Activated CD4-positive, alpha-beta T cell treated with anti-CD3 and anti-CD28 coated beads, Interleukin-2, Interleukin-4, amounts not matched to agents 100 ng/mL and 50 ng/mL, durations not matched to agents 16 hours and 8 hours (primary cell): ENCODE measurements at regions not wholly inside any gene's neighbourhood (a gene's known extent, or its start where the extent isn't known, plus 50 kb on each side); places are given as distances from the start of the nearest gene placed in this dataset.
"Not testable (repeated sequence)": the region's sequence is repeated elsewhere in the genome, so short reads cannot be mapped to it uniquely, and the experiment has no call there.

Source experiments
- DNase-seq: peaks from one replicate; pipeline ENCODE4 v3.0.0-alpha.2; 2020; ENCODE audit warnings: low spot score

GRCh38 chr5:72651109-72651508, 143.9 kb upstream of the ZNF366 start:
- DNase-seq: no peak

GRCh38 chr5:72649449-72649848, 142.2 kb upstream of the ZNF366 start:
- no peak for DNase-seq

- no peak for DNase-seq
These were observed 141.3 kb upstream of the ZNF366 start for GRCh38 chr5:72648480-72648879.

- DNase-seq: no peak
These were observed 140.6 kb upstream of the ZNF366 start for GRCh38 chr5:72647806-72648205.

- DNase-seq: no peak
These were observed 139.1 kb upstream of the ZNF366 start for GRCh38 chr5:72646246-72646866.

- DNase-seq: no peak
These were observed 138.0 kb upstream of the ZNF366 start for GRCh38 chr5:72645064-72645846.

GRCh38 chr5:72644296-72644695, 137.1 kb upstream of the ZNF366 start:
- no peak for DNase-seq

GRCh38 chr5:72641164-72641563, 134.0 kb upstream of the ZNF366 start:
- DNase-seq: no peak

- no peak for DNase-seq
These were observed 129.8 kb upstream of the ZNF366 start for GRCh38 chr5:72637058-72637457.

- not testable (repeated sequence) for DNase-seq
These were observed 129.4 kb upstream of the ZNF366 start for GRCh38 chr5:72636565-72636964.

- no peak for DNase-seq
These were observed 127.2 kb upstream of the ZNF366 start for GRCh38 chr5:72634444-72634843.

- no peak for DNase-seq
These were observed 126.4 kb upstream of the ZNF366 start for GRCh38 chr5:72633649-72634048.

GRCh38 chr5:72633041-72633445, 125.8 kb upstream of the ZNF366 start:
- no peak for DNase-seq

- no peak for DNase-seq
These were observed 123.5 kb upstream of the ZNF366 start for GRCh38 chr5:72630721-72631120.

GRCh38 chr5:72630081-72630480, 122.9 kb upstream of the ZNF366 start:
- DNase-seq: no peak

GRCh38 chr5:72628771-72629371, 121.7 kb upstream of the ZNF366 start:
- no peak for DNase-seq

- DNase-seq: no peak
These were observed 118.1 kb upstream of the ZNF366 start for GRCh38 chr5:72625332-72625731.

GRCh38 chr5:72624641-72625236, 117.5 kb upstream of the ZNF366 start:
- DNase-seq: no peak

GRCh38 chr5:72623936-72624335, 116.7 kb upstream of the ZNF366 start:
- DNase-seq: no peak

GRCh38 chr5:72623323-72623722, 116.1 kb upstream of the ZNF366 start:
- no peak for DNase-seq

GRCh38 chr5:72622170-72622760, 115.1 kb upstream of the ZNF366 start:
- DNase-seq: no peak

- DNase-seq: no peak
These were observed 114.4 kb upstream of the ZNF366 start for GRCh38 chr5:72621576-72621975.

GRCh38 chr5:72619677-72620076, 112.5 kb upstream of the ZNF366 start:
- DNase-seq: no peak
